Astrocyte of the hippocampus (primary cell): ENCODE measurements at regions not wholly inside any gene's neighbourhood (a gene's known extent, or its start where the extent isn't known, plus 50 kb on each side); places are given as distances from the start of the nearest gene placed in this dataset.
"Not testable (repeated sequence)": the region's sequence is repeated elsewhere in the genome, so short reads cannot be mapped to it uniquely, and the experiment has no call there.

Experiments used
- DNase-seq: peaks from one replicate; pipeline ENCODE4 v3.0.0; 2011; ENCODE audit warnings: low read depth, low spot score

- DNase-seq = no peak
Measured at GRCh38 chrX:94834226-94834625, 1160.2 kb downstream of the FAM133A start.

- no peak for DNase-seq
Measured at GRCh38 chrX:94850811-94851210, 1176.8 kb downstream of the FAM133A start.

GRCh38 chrX:94854251-94854650, 1180.2 kb downstream of the FAM133A start:
- no peak for DNase-seq

DNA sequence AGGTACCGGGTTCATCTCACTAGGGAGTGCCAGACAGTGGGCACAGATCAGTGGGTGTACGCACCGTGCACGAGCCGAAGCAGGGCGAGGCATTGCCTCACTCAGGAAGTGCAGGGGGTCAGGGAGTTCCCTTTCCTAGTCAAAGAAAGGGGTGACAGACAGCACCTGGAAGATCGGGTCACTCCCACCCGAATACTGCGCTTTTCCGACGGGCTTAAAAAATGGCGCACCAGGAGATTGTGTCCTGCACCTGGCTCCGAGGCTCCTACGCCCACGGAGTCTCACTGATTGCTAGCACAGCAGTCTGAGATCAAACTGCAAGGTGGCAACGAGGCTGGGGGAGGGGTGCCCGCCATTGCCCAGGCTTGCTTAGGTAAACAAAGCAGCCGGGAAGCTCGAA, 1188.5 kb downstream of the FAM133A start:
- not testable (repeated sequence) for DNase-seq

DNA sequence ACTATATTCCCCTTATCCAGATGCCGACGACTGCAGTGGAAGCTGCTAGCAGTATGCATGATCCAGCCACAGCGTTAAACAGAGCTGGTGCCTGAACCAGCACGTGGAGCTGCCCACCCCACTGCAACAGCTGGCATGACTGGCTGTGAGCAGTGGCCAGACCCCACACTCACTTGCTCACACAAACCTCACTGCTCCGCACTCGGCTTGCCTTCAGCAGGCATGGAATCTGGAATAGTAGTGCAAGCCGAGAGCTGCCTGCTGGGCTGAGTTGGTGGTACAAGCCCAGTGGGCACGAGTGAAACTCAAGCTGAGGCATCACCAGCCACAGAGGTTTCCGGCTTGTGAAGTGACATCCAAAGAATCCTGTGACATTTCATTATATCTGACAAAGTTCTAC, 1197.6 kb downstream of the FAM133A start:
- no peak for DNase-seq

GRCh38 chrX:94901849-94902248, 1227.8 kb downstream of the FAM133A start:
- no peak for DNase-seq

DNA sequence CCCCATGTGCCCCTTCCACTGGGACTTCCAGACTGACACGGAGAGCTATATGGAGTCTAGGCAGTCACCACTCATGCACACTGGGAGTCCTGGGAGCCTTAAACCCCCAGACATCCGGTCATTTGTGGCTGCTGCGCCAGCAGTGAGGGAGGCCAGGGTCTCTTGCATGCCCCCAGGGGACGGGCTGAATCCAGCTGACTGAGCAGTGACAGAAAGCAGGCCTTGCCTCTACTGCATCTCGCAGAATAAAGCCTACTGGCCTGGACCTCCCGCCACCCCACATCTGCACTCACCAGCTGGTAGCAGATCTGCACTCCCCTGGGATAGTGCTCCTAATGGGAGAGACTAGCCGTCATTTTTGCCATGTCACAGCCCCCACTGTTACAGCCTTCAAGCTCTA, 1234.2 kb downstream of the FAM133A start:
- no peak for DNase-seq

DNA sequence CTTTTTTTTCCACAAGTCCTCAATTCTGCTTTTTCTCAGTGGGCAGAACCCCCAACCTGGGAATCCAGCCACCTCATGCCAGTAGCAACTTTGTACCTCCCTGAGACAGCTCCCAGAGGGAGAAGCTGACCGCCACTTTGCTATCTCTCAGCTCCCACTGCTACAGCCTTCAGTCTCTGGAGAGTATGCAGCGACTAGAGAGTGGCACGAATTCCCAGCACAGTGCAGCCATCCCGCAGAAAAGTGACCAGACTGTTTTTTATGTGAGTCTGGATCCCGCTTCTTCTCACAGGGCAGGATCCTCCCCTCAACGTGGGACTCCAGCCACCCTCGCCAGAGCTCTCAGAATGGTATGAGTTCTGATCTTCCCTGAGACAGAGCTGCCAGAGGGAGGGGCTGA, 1234.6 kb downstream of the FAM133A start:
- DNase-seq = no peak

GRCh38 chrX:94914235-94914634, 1240.2 kb downstream of the FAM133A start:
- DNase-seq = no peak

- DNase-seq = no peak
Measured at GRCh38 chrX:94932278-94932965, 1258.4 kb downstream of the FAM133A start.

- DNase-seq = no peak
Measured at GRCh38 chrX:94936722-94937121, 1262.7 kb downstream of the FAM133A start.

DNA sequence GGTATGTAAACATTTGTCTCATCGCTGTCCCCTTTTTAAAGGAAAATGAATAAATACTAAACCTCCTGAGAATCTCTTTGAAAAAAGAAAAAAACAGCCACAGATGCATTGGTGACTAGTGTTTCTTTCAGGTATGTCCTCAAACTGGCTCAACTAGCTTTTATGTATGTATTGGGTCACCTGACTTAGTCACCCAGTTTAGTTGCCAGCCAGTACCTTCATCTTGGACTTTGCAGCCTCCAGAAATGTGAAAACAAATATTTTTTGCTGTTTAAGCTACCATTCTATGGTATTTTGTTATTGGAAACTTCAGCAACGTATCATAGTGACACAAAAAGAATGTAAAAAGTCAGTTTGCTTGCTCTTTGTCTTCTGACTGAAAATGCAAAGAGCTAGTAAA, 1263.5 kb downstream of the FAM133A start:
- DNase-seq = no peak

DNA sequence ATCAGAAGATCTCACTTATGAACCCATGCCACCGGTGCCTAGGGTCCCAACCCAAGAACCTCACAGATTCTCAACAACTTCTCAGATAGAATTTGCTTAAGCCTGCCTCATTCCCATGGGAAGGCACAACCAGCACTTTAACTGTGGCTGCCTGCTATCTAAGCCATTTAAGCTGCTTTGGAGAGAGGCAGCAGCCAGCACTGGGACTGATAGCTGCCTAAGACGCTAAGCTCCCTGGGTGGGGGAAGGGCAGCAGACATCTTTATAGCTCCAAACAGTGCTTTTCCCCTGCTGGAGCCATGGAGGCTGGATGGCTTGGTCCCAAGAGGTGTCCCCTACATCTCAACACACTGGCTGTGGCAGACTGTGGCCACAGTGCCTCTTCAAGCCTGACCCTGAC, 1268.6 kb downstream of the FAM133A start:
- no peak for DNase-seq

DNA sequence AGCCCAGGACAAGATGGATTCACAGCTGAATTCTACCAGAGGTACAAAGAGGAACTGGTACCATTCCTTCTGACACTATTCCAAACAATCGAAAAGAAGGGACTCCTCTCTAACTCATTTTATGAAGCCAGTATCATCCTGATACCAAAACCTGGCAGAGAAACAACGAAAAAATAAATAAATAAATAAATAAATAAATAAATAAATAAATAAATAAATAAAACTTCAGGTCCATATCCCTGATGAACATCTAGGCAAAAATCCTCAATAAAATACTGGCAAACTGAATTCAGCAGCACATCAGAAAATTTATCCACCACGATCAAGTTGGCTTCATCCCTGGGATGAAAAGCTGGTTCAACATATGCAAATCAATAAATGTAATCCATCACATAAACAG, 1272.1 kb downstream of the FAM133A start:
- not testable (repeated sequence) for DNase-seq

DNA sequence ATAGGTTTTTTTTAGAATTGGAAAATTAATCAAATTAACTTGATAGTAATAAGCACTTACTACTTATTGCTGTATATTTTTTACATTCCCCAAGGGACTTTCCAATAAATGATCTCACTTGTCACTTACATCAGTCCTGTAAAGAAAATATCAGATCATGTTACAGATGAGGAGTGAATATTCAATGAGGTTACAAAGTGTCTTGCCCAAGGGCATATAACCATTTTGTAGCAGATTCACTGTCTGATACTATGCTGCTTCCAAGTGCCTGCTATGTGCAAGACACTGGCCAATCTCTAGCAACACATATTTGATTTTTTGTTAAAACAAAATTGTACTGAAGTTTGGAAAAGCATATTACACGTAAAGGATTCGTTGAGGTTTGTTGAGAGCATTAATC, 1287.7 kb downstream of the FAM133A start:
- DNase-seq = no peak

- DNase-seq = no peak
Measured at GRCh38 chrX:94977562-94977961, 1303.6 kb downstream of the FAM133A start.

GRCh38 chrX:94977986-94978385, 1304.0 kb downstream of the FAM133A start:
- DNase-seq = no peak
